MM.1S (cell line): ENCODE measurements at regions not wholly inside any gene's neighbourhood (a gene's known extent, or its start where the extent isn't known, plus 50 kb on each side); places are given as distances from the start of the nearest gene placed in this dataset.

Source experiments
- EZH2 ChIP-seq: fragments of 300-600 bp; sonication (generic); optimal IDR thresholded peaks from 2 replicates; pipeline ENCODE3; 2017; ENCODE audit warnings: low read depth, mild to moderate bottlenecking, antibody characterized with exemption, low read length, mixed read lengths
- TF ChIP-seq, protein P1 (sequence below): fragments of 300-600 bp; sonication (generic); IDR thresholded peaks from 2 replicates; pipeline ENCODE4 v1.5.1; 2016; ENCODE audit warnings: antibody characterized with exemption, low read length, mixed read lengths

DNA sequence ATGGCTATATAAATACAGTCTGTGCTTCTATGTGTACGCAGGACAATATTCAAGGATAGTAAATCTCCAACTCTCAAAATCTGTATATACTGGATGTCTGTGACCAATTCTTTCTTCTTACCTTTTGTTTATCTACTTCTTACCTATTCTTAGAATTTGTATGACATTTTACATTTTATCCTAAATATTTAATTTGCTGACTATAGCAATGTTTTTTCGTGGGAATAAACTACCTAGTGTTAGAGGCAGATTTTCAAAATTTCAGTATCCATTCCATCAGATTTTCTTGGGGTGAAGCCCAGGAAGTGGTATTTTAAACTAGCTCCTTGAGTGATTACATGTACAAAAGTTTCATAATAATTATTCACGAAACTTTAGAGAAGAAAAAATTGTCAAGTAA, 334.5 kb upstream of the BCHE start:
- TF ChIP-seq, protein P1, sequence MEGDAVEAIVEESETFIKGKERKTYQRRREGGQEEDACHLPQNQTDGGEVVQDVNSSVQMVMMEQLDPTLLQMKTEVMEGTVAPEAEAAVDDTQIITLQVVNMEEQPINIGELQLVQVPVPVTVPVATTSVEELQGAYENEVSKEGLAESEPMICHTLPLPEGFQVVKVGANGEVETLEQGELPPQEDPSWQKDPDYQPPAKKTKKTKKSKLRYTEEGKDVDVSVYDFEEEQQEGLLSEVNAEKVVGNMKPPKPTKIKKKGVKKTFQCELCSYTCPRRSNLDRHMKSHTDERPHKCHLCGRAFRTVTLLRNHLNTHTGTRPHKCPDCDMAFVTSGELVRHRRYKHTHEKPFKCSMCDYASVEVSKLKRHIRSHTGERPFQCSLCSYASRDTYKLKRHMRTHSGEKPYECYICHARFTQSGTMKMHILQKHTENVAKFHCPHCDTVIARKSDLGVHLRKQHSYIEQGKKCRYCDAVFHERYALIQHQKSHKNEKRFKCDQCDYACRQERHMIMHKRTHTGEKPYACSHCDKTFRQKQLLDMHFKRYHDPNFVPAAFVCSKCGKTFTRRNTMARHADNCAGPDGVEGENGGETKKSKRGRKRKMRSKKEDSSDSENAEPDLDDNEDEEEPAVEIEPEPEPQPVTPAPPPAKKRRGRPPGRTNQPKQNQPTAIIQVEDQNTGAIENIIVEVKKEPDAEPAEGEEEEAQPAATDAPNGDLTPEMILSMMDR: no peak
- TF ChIP-seq EZH2: no peak
